ENCODE measurements at regions not wholly inside any gene's neighbourhood (a gene's known extent, or its start where the extent isn't known, plus 50 kb on each side); places are given as distances from the start of the nearest gene placed in this dataset.

GRCh38 chrX:15146515-15146914, 123.4 kb downstream of the ASB9 start:
- Histone ChIP-seq H3K4me1 (no peaks in the 10 kb centered on the region), H3K9me3 (no peaks in the 10 kb centered on the region), H3K27me3 (peaks cover 0 to 5% of the 10 kb centered on the region in 2 donors), H3K27ac (no peak overlapping the region), H3K36me3 (no peaks in the 10 kb centered on the region), H3K4me3 (no peak overlapping the region)
- peak; percentile 14 to 52 (median 48) for TF ChIP-seq CTCF (IDR thresholded peaks at IDR 0.05)
- TF ChIP-seq POLR2A (IDR thresholded peaks at IDR 0.05): no peak
- intact Hi-C loops (cut with DNase I): no loop called here
- 8% methylated on average over 6 of the region's 6 CpGs for WGBS (ENCODE audit: insufficient coverage, low coverage, low lambda C conversion rate, missing lambda C conversion rate)
- peak; percentile 28 to 55 (median 48) for ATAC-seq
- DNase-seq: peak in 2 of 3 donors; percentile 26 to 39

- Histone ChIP-seq H3K4me3 (no peak overlapping the region), H3K36me3 (no peaks in the 10 kb centered on the region), H3K4me1 (no peaks in the 10 kb centered on the region), H3K9me3 (no peaks in the 10 kb centered on the region), H3K27me3 (no peaks in the 10 kb centered on the region), H3K27ac (no peak overlapping the region)
- no peak for TF ChIP-seq CTCF (IDR thresholded peaks at IDR 0.05)
- TF ChIP-seq POLR2A (IDR thresholded peaks at IDR 0.05): no peak
- 6% methylated on average over 1 of the region's 1 CpG for WGBS (ENCODE audit: insufficient coverage, low coverage, low lambda C conversion rate, missing lambda C conversion rate)
- ATAC-seq: no peak
- no peak for DNase-seq
- intact Hi-C loops (cut with DNase I): no loop called here
These were observed 126.1 kb downstream of the ASB9 start for GRCh38 chrX:15143825-15144121.

GRCh38 chrX:15143050-15143824, 126.6 kb downstream of the ASB9 start:
- Histone ChIP-seq H3K4me1 (no peaks in the 10 kb centered on the region), H3K9me3 (no peaks in the 10 kb centered on the region), H3K4me3 (no peak overlapping the region), H3K27me3 (no peaks in the 10 kb centered on the region), H3K36me3 (no peaks in the 10 kb centered on the region), H3K27ac (no peak overlapping the region)
- WGBS (ENCODE audit: insufficient coverage, low coverage, low lambda C conversion rate, missing lambda C conversion rate): 9% methylated on average over 6 of the region's 6 CpGs
- no peak for TF ChIP-seq POLR2A (IDR thresholded peaks at IDR 0.05)
- TF ChIP-seq CTCF (IDR thresholded peaks at IDR 0.05): peak; percentile 63 to 83 (median 77)
- intact Hi-C loops (cut with DNase I): no loop called here
- peak; percentile 49 to 55 (median 49) for DNase-seq
- ATAC-seq: peak; percentile 80 to 94 (median 90)

GRCh38 chrX:15142084-15142715, 127.7 kb downstream of the ASB9 start:
- H3K27ac ChIP-seq: no peak overlapping the region
- no peaks in the 10 kb centered on the region for H3K4me1 ChIP-seq
- H3K27me3 ChIP-seq: no peaks in the 10 kb centered on the region
- no peaks in the 10 kb centered on the region for H3K36me3 ChIP-seq
- H3K4me3 ChIP-seq: no peak overlapping the region
- TF ChIP-seq POLR2A (IDR thresholded peaks at IDR 0.05): no peak
- no peak for TF ChIP-seq CTCF (IDR thresholded peaks at IDR 0.05)
- WGBS (ENCODE audit: insufficient coverage, low coverage, low lambda C conversion rate, missing lambda C conversion rate): 23% methylated on average over 8 of the region's 8 CpGs
- intact Hi-C loops (cut with DNase I): no loop called here
- H3K9me3 ChIP-seq: no peaks in the 10 kb centered on the region
- DNase-seq (no peak), ATAC-seq (peak; percentile 46 to 69 (median 60))

Measured in right lobe of liver (tissue), 6 donors.